WERI-Rb-1 (cell line): ENCODE measurements at regions not wholly inside any gene's neighbourhood (a gene's known extent, or its start where the extent isn't known, plus 50 kb on each side); places are given as distances from the start of the nearest gene placed in this dataset.

ENCODE experiments used
- DNase-seq: peaks from one replicate; pipeline ENCODE4 v3.0.0-alpha.2; 2020
- H3K27ac ChIP-seq: fragments of 250-450 bp; sonication (Bioruptor Pico); 2 replicates; pipeline ENCODE4 v1.5.1; 2020; ENCODE audit warnings: mild to moderate bottlenecking, moderate library complexity
- H3K27me3 ChIP-seq: fragments of 250-450 bp; sonication (Bioruptor Pico); 2 replicates; pipeline ENCODE4 v1.5.1; 2021; ENCODE audit warnings: mild to moderate bottlenecking, low read depth, moderate library complexity; ENCODE audit not compliant: insufficient read depth, severe bottlenecking
- H3K36me3 ChIP-seq: fragments of 250-450 bp; sonication (Bioruptor Pico); 2 replicates; pipeline ENCODE4 v1.5.1; 2020; ENCODE audit warnings: mild to moderate bottlenecking, moderate library complexity
- H3K4me3 ChIP-seq: 2 replicates; pipeline ENCODE4 v1.5.1; 2011; ENCODE audit warnings: low read depth, mild to moderate bottlenecking, control low read depth, low read length
- H3K9me3 ChIP-seq: fragments of 250-450 bp; sonication (Bioruptor Pico); 2 replicates; pipeline ENCODE4 v1.5.1; 2021; ENCODE audit warnings: mild to moderate bottlenecking, moderate library complexity; ENCODE audit not compliant: severe bottlenecking
- TF ChIP-seq, protein P1 (sequence below): IDR thresholded peaks from 2 replicates; pipeline ENCODE4 v1.5.1; 2011; ENCODE audit warnings: low read depth, mild to moderate bottlenecking, control low read depth, inconsistent platforms, low read length

DNA sequence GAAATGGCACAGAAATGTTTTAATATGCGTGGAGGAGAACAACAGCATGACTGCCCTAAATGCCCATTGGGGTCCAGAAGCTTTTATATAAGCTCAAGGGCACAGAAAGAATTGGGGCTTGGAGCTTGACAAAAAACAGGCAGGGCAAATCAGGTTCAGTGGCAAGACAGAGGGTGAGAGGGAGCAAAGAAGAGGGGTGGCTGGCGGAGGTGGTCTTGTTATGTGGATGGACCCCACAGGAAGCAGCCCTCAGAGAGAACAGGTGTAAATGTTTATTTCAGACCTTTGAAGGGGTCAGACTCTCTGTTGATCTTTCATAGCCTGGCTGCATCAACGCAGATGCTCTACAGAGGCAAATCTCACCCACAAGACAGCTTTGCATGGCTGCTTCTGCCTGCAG, 213.1 kb upstream of the B3GAT1 start:
- Histone ChIP-seq H3K9me3 (no peaks in the 10 kb centered on the region), H3K36me3 (no peaks in the 10 kb centered on the region), H3K27me3 (peaks cover 67% of the 10 kb centered on the region), H3K4me3 (no peak overlapping the region), H3K27ac (no peak overlapping the region)
- TF ChIP-seq, protein P1, sequence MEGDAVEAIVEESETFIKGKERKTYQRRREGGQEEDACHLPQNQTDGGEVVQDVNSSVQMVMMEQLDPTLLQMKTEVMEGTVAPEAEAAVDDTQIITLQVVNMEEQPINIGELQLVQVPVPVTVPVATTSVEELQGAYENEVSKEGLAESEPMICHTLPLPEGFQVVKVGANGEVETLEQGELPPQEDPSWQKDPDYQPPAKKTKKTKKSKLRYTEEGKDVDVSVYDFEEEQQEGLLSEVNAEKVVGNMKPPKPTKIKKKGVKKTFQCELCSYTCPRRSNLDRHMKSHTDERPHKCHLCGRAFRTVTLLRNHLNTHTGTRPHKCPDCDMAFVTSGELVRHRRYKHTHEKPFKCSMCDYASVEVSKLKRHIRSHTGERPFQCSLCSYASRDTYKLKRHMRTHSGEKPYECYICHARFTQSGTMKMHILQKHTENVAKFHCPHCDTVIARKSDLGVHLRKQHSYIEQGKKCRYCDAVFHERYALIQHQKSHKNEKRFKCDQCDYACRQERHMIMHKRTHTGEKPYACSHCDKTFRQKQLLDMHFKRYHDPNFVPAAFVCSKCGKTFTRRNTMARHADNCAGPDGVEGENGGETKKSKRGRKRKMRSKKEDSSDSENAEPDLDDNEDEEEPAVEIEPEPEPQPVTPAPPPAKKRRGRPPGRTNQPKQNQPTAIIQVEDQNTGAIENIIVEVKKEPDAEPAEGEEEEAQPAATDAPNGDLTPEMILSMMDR, result no peak
- no peak for DNase-seq

DNA sequence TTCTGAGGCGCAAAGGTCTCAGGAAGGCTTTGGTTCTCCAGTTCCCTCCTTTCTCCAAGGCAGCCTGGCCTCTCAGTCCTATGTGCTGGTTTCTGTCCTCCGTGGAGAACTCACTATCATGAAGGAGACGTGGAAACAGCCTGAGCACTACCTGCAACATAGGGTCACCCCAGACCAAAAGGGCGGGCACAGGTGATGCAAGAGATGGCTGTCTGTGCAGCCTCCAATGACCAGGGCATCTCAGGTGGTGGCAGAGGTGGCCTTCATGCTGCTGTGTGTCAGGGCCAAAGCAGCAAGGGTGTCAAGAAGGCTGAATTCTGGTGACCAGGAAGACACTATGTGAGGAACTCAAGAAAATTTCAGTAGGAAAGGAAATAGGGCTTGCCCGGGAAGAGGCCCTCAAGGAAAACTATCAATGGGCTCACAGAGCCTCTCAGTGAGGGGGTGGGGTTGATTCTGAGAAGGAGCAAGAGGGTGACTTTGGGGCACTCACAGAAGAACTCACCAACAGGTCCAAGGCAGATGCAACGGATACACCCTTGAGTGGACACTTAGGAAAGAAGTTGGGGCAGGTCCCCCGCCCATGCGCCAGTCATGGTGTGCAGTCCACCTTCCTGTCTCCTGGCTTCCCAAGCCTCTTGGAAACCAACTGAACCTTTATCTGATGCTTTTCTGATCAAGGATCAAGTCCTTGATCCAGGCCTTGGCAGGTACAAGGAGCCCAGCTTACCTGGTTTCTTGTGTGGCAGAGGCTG, 212.3 kb upstream of the B3GAT1 start:
- Histone ChIP-seq H3K9me3 (no peaks in the 10 kb centered on the region), H3K27me3 (peaks cover 67% of the 10 kb centered on the region), H3K4me3 (no peak overlapping the region), H3K36me3 (no peaks in the 10 kb centered on the region), H3K27ac (no peak overlapping the region)
- TF ChIP-seq, protein P1, result no peak
- DNase-seq, result no peak

DNA sequence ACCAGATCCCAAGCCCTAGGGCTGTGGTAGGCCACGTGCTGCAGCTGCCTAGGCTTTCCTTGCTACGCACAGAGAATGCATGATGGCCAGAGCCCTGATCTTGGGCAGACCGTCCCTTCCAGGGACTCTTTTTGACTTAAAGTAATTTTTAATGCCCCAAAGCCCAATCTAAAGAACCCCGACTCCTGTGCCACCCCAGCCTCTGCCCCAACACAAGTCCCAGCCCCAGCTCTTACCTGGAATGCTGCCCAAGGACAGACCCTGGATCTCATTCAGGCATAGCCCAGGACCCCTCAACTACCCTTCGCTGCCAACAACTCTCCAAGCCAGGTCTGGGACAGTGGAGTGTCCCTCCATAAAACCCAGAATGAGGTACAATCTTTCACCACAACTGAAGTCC, 211.7 kb upstream of the B3GAT1 start:
- H3K36me3 ChIP-seq, result no peaks in the 10 kb centered on the region
- DNase-seq, result no peak
- H3K27me3 ChIP-seq, result peaks cover 73% of the 10 kb centered on the region
- H3K4me3 ChIP-seq, result no peak overlapping the region
- H3K27ac ChIP-seq, result no peak overlapping the region
- H3K9me3 ChIP-seq, result no peaks in the 10 kb centered on the region
- TF ChIP-seq, protein P1, result no peak

DNA sequence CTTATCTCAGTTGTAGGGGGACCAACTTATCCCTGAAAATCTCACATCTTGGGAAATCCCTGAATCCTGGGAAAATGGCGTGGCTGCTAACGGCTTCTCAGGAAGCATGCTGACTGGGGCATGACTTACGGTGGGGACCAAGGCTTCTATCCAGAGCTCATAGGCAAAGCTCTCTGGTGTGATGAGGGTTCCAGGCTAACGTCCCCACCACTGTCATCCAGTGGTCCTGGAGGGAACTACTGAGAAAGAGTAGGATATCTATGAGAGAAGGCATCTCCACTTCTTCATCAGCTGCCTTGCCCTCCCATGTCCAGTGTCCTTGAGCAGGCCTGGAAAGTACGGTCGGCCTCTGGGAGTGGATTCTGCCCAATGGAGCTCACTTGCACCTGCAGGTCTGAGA, 210.4 kb upstream of the B3GAT1 start:
- no peaks in the 10 kb centered on the region for H3K9me3 ChIP-seq
- H3K27ac ChIP-seq, result no peak overlapping the region
- TF ChIP-seq, protein P1, result no peak
- no peak for DNase-seq
- no peaks in the 10 kb centered on the region for H3K36me3 ChIP-seq
- peaks cover 65% of the 10 kb centered on the region for H3K27me3 ChIP-seq
- no peak overlapping the region for H3K4me3 ChIP-seq

DNA sequence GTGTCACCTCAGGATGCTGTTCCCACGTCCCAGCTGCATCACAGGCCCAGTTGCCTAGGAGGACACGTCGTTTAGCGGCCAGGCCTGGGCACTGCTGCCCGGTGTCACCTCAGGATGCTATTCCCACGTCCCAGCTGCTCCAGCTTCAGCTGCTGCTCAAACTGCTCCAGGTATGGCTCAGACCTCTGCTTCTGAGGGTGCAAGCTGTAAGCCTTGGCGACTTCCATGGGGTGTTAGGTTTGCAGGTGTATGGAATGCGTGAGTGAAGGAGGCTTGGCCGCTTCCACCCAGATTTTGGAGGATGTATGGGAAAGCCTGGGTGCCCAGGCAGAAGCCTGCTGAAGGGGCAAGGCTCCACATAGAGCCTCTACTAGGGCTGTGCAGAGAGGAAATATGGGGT, 205.3 kb upstream of the B3GAT1 start:
- Histone ChIP-seq H3K4me3 (no peak overlapping the region), H3K27me3 (peaks cover 60% of the 10 kb centered on the region), H3K36me3 (no peaks in the 10 kb centered on the region), H3K27ac (no peak overlapping the region), H3K9me3 (no peaks in the 10 kb centered on the region)
- TF ChIP-seq, protein P1, result no peak
- no peak for DNase-seq

DNA sequence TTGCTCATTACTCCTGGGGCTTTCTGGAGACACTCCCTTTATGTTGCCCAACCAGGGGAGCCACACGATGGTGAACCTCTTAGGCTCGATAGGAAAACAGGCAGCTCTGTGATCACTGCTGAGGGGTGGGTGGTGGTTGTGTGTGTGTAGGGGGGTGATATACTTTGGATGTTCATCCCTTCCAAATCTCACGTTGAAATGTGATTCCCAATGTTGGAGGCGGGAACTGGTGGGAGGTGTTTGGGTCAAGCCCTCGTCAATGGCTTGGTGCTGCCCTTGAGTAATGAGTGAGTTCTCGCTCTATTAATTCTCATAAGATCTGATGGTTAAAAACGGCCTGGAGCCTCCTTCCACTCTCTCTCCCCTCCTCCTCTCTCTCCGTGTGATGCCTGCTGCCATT, 204.0 kb upstream of the B3GAT1 start:
- H3K27me3 ChIP-seq, result peaks cover 63% of the 10 kb centered on the region
- H3K4me3 ChIP-seq, result no peak overlapping the region
- DNase-seq, result no peak
- TF ChIP-seq, protein P1, result no peak
- no peaks in the 10 kb centered on the region for H3K9me3 ChIP-seq
- H3K36me3 ChIP-seq, result no peaks in the 10 kb centered on the region
- H3K27ac ChIP-seq, result no peak overlapping the region
